Stomach (tissue), 4 donors: ENCODE measurements at regions not wholly inside any gene's neighbourhood (a gene's known extent, or its start where the extent isn't known, plus 50 kb on each side); places are given as distances from the start of the nearest gene placed in this dataset.

Experiments used
- EP300 ChIP-seq: sonication (generic); formaldehyde crosslinking; IDR thresholded peaks from one replicate; pipeline ENCODE4 v1.6.1; 2017; ENCODE audit warnings: antibody characterized with exemption
- POLR2A ChIP-seq, 4 donors: fragments of 450-650 bp; IDR thresholded peaks; one replicate each; pipeline ENCODE4 v1.6.1; 2016; ENCODE audit warnings: antibody characterized with exemption in 4 of 4, control low read depth in 2 of 4, mild to moderate bottlenecking in 1 of 4, moderate library complexity in 1 of 4
- POLR2AphosphoS5 ChIP-seq, 3 donors: sonication (generic); formaldehyde crosslinking; IDR thresholded peaks; one replicate each; pipeline ENCODE4 v1.6.1; 2016; ENCODE audit warnings: antibody characterized with exemption in 3 of 3

DNA sequence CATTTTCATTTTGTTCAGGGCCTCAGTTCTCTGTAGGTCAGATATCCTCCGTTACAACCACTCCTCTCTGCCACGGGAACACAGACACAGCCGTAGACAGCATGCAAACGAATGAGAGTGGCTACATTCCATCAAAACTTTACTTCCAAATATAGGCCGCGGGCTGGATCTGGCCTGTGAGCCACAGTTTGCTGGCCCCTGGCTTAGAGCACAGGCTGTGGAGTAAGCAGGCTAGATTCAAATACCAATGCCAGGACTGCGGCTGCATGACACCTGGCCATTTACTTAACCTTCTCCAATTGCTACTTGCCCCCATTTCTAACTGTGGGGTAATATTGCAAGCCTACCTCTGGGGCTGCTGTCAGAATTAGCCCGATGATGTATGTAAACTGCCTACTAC lies 325.8 kb upstream of the POU3F3 start:
- TF ChIP-seq EP300 (no peak), POLR2A (IDR thresholded peaks at IDR 0.05) (no peak), POLR2AphosphoS5 (IDR thresholded peaks at IDR 0.05) (no peak)
